ENCODE measurements at regions not wholly inside any gene's neighbourhood (a gene's known extent, or its start where the extent isn't known, plus 50 kb on each side); places are given as distances from the start of the nearest gene placed in this dataset.

DNA sequence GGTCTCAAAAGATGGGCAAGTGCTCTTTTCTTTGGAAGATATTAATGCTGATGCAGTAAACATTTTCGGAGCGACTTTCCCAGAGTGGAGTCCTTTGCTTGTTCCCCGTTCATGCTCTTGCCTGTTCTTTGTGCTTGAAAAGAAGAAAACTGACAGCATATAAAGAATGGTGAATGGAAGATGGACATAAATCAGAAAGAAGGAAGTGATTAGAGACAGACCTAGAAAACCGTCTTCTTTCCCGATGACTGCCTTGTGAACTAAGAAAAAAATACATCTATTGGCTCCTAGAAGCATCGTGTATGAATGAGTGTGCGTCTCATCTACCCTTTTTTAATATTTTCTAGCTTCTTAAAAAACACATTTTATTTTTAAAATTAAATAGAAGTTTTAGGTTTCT is 740.1 kb upstream of the FANCL start:
- H3K27me3 ChIP-seq (ENCODE audit: insufficient read depth, low read depth, low read length) = no peaks in the 10 kb centered on the region
- no peaks in the 10 kb centered on the region for H3K9me3 ChIP-seq (ENCODE audit: low read length)
- no peak overlapping the region for H3K9ac ChIP-seq (ENCODE audit: low read length)
- H3K4me3 ChIP-seq (ENCODE audit: low read length) = no peak overlapping the region
- H3K79me2 ChIP-seq (replicated peaks; ENCODE audit: insufficient read depth, low read length) = no peaks in the 10 kb centered on the region
- H4K20me1 ChIP-seq (ENCODE audit: insufficient read depth) = no peaks in the 10 kb centered on the region
- no peak overlapping the region for H3K27ac ChIP-seq (ENCODE audit: low read length)
- H3K4me2 ChIP-seq (ENCODE audit: low read length) = no peak overlapping the region
- TF ChIP-seq, protein P1, sequence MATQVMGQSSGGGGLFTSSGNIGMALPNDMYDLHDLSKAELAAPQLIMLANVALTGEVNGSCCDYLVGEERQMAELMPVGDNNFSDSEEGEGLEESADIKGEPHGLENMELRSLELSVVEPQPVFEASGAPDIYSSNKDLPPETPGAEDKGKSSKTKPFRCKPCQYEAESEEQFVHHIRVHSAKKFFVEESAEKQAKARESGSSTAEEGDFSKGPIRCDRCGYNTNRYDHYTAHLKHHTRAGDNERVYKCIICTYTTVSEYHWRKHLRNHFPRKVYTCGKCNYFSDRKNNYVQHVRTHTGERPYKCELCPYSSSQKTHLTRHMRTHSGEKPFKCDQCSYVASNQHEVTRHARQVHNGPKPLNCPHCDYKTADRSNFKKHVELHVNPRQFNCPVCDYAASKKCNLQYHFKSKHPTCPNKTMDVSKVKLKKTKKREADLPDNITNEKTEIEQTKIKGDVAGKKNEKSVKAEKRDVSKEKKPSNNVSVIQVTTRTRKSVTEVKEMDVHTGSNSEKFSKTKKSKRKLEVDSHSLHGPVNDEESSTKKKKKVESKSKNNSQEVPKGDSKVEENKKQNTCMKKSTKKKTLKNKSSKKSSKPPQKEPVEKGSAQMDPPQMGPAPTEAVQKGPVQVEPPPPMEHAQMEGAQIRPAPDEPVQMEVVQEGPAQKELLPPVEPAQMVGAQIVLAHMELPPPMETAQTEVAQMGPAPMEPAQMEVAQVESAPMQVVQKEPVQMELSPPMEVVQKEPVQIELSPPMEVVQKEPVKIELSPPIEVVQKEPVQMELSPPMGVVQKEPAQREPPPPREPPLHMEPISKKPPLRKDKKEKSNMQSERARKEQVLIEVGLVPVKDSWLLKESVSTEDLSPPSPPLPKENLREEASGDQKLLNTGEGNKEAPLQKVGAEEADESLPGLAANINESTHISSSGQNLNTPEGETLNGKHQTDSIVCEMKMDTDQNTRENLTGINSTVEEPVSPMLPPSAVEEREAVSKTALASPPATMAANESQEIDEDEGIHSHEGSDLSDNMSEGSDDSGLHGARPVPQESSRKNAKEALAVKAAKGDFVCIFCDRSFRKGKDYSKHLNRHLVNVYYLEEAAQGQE (IDR thresholded peaks at IDR 0.05; ENCODE audit: borderline replicate concordance) = no peak
- TF ChIP-seq RAD21 (conservative IDR thresholded peaks at IDR 0.05) = no peak
- TF ChIP-seq TAF1 (IDR thresholded peaks at IDR 0.05; ENCODE audit: low read depth) = no peak
- TF ChIP-seq EZH2 (IDR thresholded peaks at IDR 0.05; ENCODE audit: borderline replicate concordance, insufficient read depth, low read length, poor library complexity, severe bottlenecking) = no peak
- TF ChIP-seq MXI1 (conservative IDR thresholded peaks at IDR 0.05; ENCODE audit: poor library complexity, severe bottlenecking) = no peak
- TF ChIP-seq EP300 (conservative IDR thresholded peaks at IDR 0.05; ENCODE audit: poor library complexity, severe bottlenecking) = no peak
- TF ChIP-seq, protein P2, sequence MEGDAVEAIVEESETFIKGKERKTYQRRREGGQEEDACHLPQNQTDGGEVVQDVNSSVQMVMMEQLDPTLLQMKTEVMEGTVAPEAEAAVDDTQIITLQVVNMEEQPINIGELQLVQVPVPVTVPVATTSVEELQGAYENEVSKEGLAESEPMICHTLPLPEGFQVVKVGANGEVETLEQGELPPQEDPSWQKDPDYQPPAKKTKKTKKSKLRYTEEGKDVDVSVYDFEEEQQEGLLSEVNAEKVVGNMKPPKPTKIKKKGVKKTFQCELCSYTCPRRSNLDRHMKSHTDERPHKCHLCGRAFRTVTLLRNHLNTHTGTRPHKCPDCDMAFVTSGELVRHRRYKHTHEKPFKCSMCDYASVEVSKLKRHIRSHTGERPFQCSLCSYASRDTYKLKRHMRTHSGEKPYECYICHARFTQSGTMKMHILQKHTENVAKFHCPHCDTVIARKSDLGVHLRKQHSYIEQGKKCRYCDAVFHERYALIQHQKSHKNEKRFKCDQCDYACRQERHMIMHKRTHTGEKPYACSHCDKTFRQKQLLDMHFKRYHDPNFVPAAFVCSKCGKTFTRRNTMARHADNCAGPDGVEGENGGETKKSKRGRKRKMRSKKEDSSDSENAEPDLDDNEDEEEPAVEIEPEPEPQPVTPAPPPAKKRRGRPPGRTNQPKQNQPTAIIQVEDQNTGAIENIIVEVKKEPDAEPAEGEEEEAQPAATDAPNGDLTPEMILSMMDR (IDR thresholded peaks at IDR 0.05; ENCODE audit: poor library complexity, severe bottlenecking) = no peak
- TF ChIP-seq SMC3 (conservative IDR thresholded peaks at IDR 0.05; ENCODE audit: poor library complexity) = no peak
- no peaks in the 10 kb centered on the region for H3K36me3 ChIP-seq (ENCODE audit: insufficient read depth, low read length)
- no peaks in the 10 kb centered on the region for H3K9me2 ChIP-seq (ENCODE audit: insufficient read depth, low read length)
- no peak overlapping the region for H2AFZ ChIP-seq (ENCODE audit: low read depth, low read length)
- H3F3A ChIP-seq (ENCODE audit: insufficient read depth, low read length, poor library complexity, severe bottlenecking) = no peaks in the 10 kb centered on the region

DNA sequence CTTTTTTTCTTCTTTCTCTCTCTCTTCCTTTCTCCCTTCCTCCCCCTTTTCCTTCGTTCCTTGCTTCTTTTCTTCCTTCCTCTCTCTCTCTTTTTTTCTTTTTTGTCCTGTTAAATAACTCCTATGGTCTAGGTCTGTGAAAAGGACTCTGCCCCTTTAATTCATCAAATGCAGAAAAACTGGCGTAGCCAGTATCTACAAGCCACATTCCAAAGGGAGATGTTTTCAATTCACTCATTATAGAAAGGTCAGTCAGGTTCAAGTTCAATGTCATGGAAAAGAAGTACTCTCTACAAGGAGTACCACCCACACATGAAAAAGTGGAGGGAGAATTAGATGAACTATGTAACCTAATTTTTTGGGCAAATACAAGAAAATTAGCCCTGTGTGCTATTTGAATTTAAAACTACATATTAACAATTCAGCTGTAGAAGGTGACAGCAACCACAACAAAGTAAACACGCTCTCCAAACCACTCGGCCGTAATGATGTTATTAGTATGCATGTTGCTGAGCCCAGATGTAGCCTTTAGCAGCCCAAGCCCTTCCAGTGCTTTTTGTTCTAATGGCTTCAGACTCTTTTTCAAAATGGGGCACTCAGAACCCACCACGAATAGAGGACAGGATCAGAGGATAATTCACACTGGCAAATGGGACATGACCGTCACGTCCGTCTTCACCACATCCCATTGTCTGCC is 735.4 kb upstream of the FANCL start:
- H3K27me3 ChIP-seq (ENCODE audit: insufficient read depth, low read depth, low read length) = no peaks in the 10 kb centered on the region
- H2AFZ ChIP-seq (ENCODE audit: low read depth, low read length) = no peak overlapping the region
- H3K9me3 ChIP-seq (ENCODE audit: low read length) = no peaks in the 10 kb centered on the region
- H3K79me2 ChIP-seq (replicated peaks; ENCODE audit: insufficient read depth, low read length) = no peaks in the 10 kb centered on the region
- no peaks in the 10 kb centered on the region for H3F3A ChIP-seq (ENCODE audit: insufficient read depth, low read length, poor library complexity, severe bottlenecking)
- H3K4me3 ChIP-seq (ENCODE audit: low read length) = no peak overlapping the region
- H3K9ac ChIP-seq (ENCODE audit: low read length) = no peak overlapping the region
- no peaks in the 10 kb centered on the region for H3K9me2 ChIP-seq (ENCODE audit: insufficient read depth, low read length)
- H3K36me3 ChIP-seq (ENCODE audit: insufficient read depth, low read length) = no peaks in the 10 kb centered on the region
- no peak overlapping the region for H3K27ac ChIP-seq (ENCODE audit: low read length)
- no peak overlapping the region for H3K4me2 ChIP-seq (ENCODE audit: low read length)
- TF ChIP-seq MXI1 (conservative IDR thresholded peaks at IDR 0.05; ENCODE audit: poor library complexity, severe bottlenecking) (no peak), EZH2 (IDR thresholded peaks at IDR 0.05; ENCODE audit: borderline replicate concordance, insufficient read depth, low read length, poor library complexity, severe bottlenecking) (no peak), RAD21 (conservative IDR thresholded peaks at IDR 0.05) (no peak), POLR2AphosphoS5 (IDR thresholded peaks at IDR 0.05) (no peak), TAF1 (IDR thresholded peaks at IDR 0.05; ENCODE audit: low read depth) (no peak), EP300 (conservative IDR thresholded peaks at IDR 0.05; ENCODE audit: poor library complexity, severe bottlenecking) (no peak), SMC3 (conservative IDR thresholded peaks at IDR 0.05; ENCODE audit: poor library complexity) (no peak)
- TF ChIP-seq, protein P2 (IDR thresholded peaks at IDR 0.05; ENCODE audit: poor library complexity, severe bottlenecking) = no peak
- TF ChIP-seq, protein P1 (IDR thresholded peaks at IDR 0.05; ENCODE audit: borderline replicate concordance) = no peak
- no peaks in the 10 kb centered on the region for H4K20me1 ChIP-seq (ENCODE audit: insufficient read depth)
